Ovary (tissue), 3 donors: ENCODE measurements at regions not wholly inside any gene's neighbourhood (a gene's known extent, or its start where the extent isn't known, plus 50 kb on each side); places are given as distances from the start of the nearest gene placed in this dataset.

Source experiments
- POLR2A ChIP-seq: fragments of 450-650 bp; IDR thresholded peaks from one replicate; pipeline ENCODE4 v1.6.1; 2017; ENCODE audit warnings: antibody characterized with exemption, mild to moderate bottlenecking, moderate library complexity
- TF ChIP-seq, protein P1 (sequence below), 3 donors: fragments of 450-650 bp in 2 of 3; fragments of 200-600 bp in 1 of 3; IDR thresholded peaks; one replicate each; pipeline versions ENCODE4 v1.5.1 to v1.8.0; 2016 to 2022; ENCODE audit warnings: antibody characterized with exemption in 3 of 3, mild to moderate bottlenecking in 1 of 3
- donor health status: DM: no; HTN: no; CAD: no.

DNA sequence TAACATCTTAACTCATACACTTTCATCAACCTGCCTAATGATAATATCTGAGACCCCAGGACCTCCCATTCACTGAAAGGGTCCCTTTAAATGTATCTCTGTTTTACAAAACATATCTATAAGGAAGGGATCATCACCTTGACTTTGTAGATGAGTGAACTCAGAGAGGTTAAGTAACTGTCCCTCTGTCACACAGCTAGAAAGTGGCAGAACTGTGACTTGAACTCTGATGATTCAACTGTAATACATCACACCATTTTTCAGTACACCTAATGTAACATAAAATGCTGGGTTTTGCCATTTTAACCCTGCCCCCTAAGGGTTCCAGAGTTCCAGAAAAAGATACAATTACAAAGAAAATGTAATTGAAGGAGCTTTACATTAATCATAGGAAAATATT, 234.6 kb downstream of the ZEB2 start:
- TF ChIP-seq, protein P1, sequence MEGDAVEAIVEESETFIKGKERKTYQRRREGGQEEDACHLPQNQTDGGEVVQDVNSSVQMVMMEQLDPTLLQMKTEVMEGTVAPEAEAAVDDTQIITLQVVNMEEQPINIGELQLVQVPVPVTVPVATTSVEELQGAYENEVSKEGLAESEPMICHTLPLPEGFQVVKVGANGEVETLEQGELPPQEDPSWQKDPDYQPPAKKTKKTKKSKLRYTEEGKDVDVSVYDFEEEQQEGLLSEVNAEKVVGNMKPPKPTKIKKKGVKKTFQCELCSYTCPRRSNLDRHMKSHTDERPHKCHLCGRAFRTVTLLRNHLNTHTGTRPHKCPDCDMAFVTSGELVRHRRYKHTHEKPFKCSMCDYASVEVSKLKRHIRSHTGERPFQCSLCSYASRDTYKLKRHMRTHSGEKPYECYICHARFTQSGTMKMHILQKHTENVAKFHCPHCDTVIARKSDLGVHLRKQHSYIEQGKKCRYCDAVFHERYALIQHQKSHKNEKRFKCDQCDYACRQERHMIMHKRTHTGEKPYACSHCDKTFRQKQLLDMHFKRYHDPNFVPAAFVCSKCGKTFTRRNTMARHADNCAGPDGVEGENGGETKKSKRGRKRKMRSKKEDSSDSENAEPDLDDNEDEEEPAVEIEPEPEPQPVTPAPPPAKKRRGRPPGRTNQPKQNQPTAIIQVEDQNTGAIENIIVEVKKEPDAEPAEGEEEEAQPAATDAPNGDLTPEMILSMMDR (IDR thresholded peaks at IDR 0.05) = no peak
- no peak for TF ChIP-seq POLR2A
